Smooth muscle cell (in vitro differentiated cells): ENCODE measurements at regions not wholly inside any gene's neighbourhood (a gene's known extent, or its start where the extent isn't known, plus 50 kb on each side); places are given as distances from the start of the nearest gene placed in this dataset.
A peak's percentile ranks its signal among the peaks of the same experiment; 100 is the strongest.

Experiments
- DNase-seq: peaks from one replicate; lab custom pipeline; 2025; ENCODE audit not compliant: unreplicated experiment; lab: John Stamatoyannopoulos, UW
- H2AFZ ChIP-seq: fragments of 200-600 bp; sonication (generic); 2 replicates; pipeline ENCODE4 v1.6.0; 2016; ENCODE audit warnings: antibody characterized with exemption, low read depth, mild to moderate bottlenecking
- H3F3A ChIP-seq: fragments of 200-600 bp; sonication (generic); 2 replicates; pipeline ENCODE4 v1.6.0; 2017; ENCODE audit warnings: antibody characterized with exemption, low read depth
- H3K27ac ChIP-seq: fragments of 200-600 bp; sonication (generic); 2 replicates; pipeline ENCODE4 v1.5.1; 2016; ENCODE audit warnings: low read depth, mild to moderate bottlenecking
- H3K27me3 ChIP-seq: fragments of 200-600 bp; sonication (generic); 2 replicates; pipeline ENCODE4 v1.6.1; 2016; ENCODE audit warnings: low read depth, mild to moderate bottlenecking
- H3K36me3 ChIP-seq: fragments of 200-600 bp; sonication (generic); 2 replicates; pipeline ENCODE4 v1.5.1; 2016; ENCODE audit warnings: low read depth
- H3K4me1 ChIP-seq: fragments of 200-600 bp; sonication (generic); 2 replicates; pipeline ENCODE4 v1.5.1; 2016; ENCODE audit warnings: low read depth
- H3K4me2 ChIP-seq: fragments of 200-600 bp; sonication (generic); 2 replicates; pipeline ENCODE4 v1.6.0; 2016; ENCODE audit warnings: mild to moderate bottlenecking
- H3K4me3 ChIP-seq: fragments of 200-600 bp; sonication (generic); 2 replicates; pipeline ENCODE4 v1.5.1; 2016; ENCODE audit warnings: mild to moderate bottlenecking
- H3K79me2 ChIP-seq: fragments of 200-600 bp; sonication (generic); 2 replicates; pipeline ENCODE4 v1.6.0; 2016; ENCODE audit warnings: low read depth, mild to moderate bottlenecking
- H3K9ac ChIP-seq: fragments of 200-600 bp; sonication (generic); 2 replicates; pipeline ENCODE4 v1.6.0; 2016; ENCODE audit warnings: low read depth
- H3K9me3 ChIP-seq: fragments of 200-600 bp; sonication (generic); replicated peaks from 2 replicates; pipeline ENCODE4 v1.5.1; 2016; ENCODE audit warnings: low read depth
- H4K20me1 ChIP-seq: fragments of 200-600 bp; sonication (generic); 2 replicates; pipeline ENCODE4 v1.6.0; 2016; ENCODE audit warnings: low read depth
- CTCF ChIP-seq: fragments of 200-600 bp; sonication (generic); IDR thresholded peaks from 2 replicates; pipeline ENCODE4 v1.5.1; 2017; ENCODE audit warnings: borderline replicate concordance, mild to moderate bottlenecking, antibody characterized with exemption; ENCODE audit not compliant: insufficient read depth, poor library complexity, severe bottlenecking
- WGBS: methylation state at CpG from one replicate; pipeline ENCODE4 v1.1.7; 2016; ENCODE audit warnings: low lambda C conversion rate; 5-methylcytosine and 5-hydroxymethylcytosine counted together

GRCh38 chr4:163863082-163863481 is 368.6 kb downstream of the TMA16 start:
- no peak overlapping the region for H3K9ac ChIP-seq
- H3K36me3 ChIP-seq: no peaks in the 10 kb centered on the region
- no peaks in the 10 kb centered on the region for H4K20me1 ChIP-seq
- TF ChIP-seq CTCF: no peak
- H3K4me3 ChIP-seq: no peak overlapping the region
- H3K27ac ChIP-seq: no peak overlapping the region
- H3K27me3 ChIP-seq: no peaks in the 10 kb centered on the region
- no peak for DNase-seq
- no peaks in the 10 kb centered on the region for H3K79me2 ChIP-seq
- no peak overlapping the region for H2AFZ ChIP-seq
- H3K4me1 ChIP-seq: no peaks in the 10 kb centered on the region
- WGBS: 61% methylated on average over 2 of the region's 2 CpGs
- no peaks in the 10 kb centered on the region for H3F3A ChIP-seq
- no peak overlapping the region for H3K4me2 ChIP-seq
- no peaks in the 10 kb centered on the region for H3K9me3 ChIP-seq

GRCh38 chr4:163865010-163865409 is 370.5 kb downstream of the TMA16 start:
- Histone ChIP-seq H3K27ac (no peak overlapping the region), H3F3A (no peaks in the 10 kb centered on the region), H3K9ac (no peak overlapping the region), H2AFZ (no peak overlapping the region), H3K4me2 (no peak overlapping the region), H3K36me3 (no peaks in the 10 kb centered on the region), H3K27me3 (no peaks in the 10 kb centered on the region), H4K20me1 (no peaks in the 10 kb centered on the region), H3K4me3 (no peak overlapping the region), H3K79me2 (no peaks in the 10 kb centered on the region), H3K4me1 (no peaks in the 10 kb centered on the region), H3K9me3 (no peaks in the 10 kb centered on the region)
- no peak for TF ChIP-seq CTCF
- WGBS: 95% methylated on average over 1 of the region's 1 CpG
- no peak for DNase-seq

- 20% methylated on average over 3 of the region's 3 CpGs for WGBS
- H2AFZ ChIP-seq: no peak overlapping the region
- no peaks in the 10 kb centered on the region for H3K27me3 ChIP-seq
- H3K27ac ChIP-seq: peak overlapping the region; percentile 46
- no peaks in the 10 kb centered on the region for H4K20me1 ChIP-seq
- H3K79me2 ChIP-seq: no peaks in the 10 kb centered on the region
- no peaks in the 10 kb centered on the region for H3K4me1 ChIP-seq
- H3K4me3 ChIP-seq: no peak overlapping the region
- H3F3A ChIP-seq: no peaks in the 10 kb centered on the region
- TF ChIP-seq CTCF: no peak
- H3K9ac ChIP-seq: no peak overlapping the region
- no peak for DNase-seq
- no peaks in the 10 kb centered on the region for H3K9me3 ChIP-seq
- H3K36me3 ChIP-seq: no peaks in the 10 kb centered on the region
- peak overlapping the region; percentile 16 for H3K4me2 ChIP-seq
Measured at GRCh38 chr4:163866728-163867315, 372.3 kb downstream of the TMA16 start.

- TF ChIP-seq CTCF: no peak
- no peaks in the 10 kb centered on the region for H3K79me2 ChIP-seq
- no peaks in the 10 kb centered on the region for H3K36me3 ChIP-seq
- H4K20me1 ChIP-seq: no peaks in the 10 kb centered on the region
- no peak overlapping the region for H3K9ac ChIP-seq
- H3K27me3 ChIP-seq: no peaks in the 10 kb centered on the region
- H3K4me3 ChIP-seq: no peak overlapping the region
- H3K27ac ChIP-seq: no peak overlapping the region
- no peak for DNase-seq
- no peak overlapping the region for H2AFZ ChIP-seq
- H3K9me3 ChIP-seq: no peaks in the 10 kb centered on the region
- no peaks in the 10 kb centered on the region for H3F3A ChIP-seq
- no peak overlapping the region for H3K4me2 ChIP-seq
- WGBS: 95% methylated on average over 2 of the region's 2 CpGs
- H3K4me1 ChIP-seq: no peaks in the 10 kb centered on the region
Measured at GRCh38 chr4:163868445-163868844, 374.0 kb downstream of the TMA16 start.
